Embryonic facial prominence (tissue), 1 donor: ENCODE measurements at regions not wholly inside any gene's neighbourhood (a gene's known extent, or its start where the extent isn't known, plus 50 kb on each side); places are given as distances from the start of the nearest gene placed in this dataset.
"Not testable (repeated sequence)": the region's sequence is repeated elsewhere in the genome, so short reads cannot be mapped to it uniquely, and the experiment has no call there.

Experiments
- DNase-seq: peaks from one replicate; pipeline ENCODE4 v3.0.0-alpha.2; 2016; ENCODE audit errors: extremely low spot score

DNA sequence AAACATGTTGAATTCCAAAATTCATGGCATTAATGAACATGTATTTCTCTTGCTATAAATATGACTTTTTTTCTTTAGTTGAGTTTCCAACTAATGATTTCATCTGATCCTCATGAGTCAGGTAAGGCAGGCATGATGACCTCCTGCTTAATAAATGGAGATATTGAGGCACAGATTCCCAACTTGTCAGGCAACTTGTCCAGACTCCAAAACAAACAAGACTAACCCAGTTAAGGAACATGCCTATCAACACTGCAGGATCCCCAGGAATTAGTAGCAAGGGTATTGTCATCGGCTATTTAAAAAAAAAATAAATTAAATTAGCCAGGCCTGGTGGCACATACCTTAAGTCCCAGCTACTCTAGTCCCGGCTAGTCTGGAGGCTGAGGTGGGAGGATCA is 121.3 kb upstream of the SALL4 start:
- no peak for DNase-seq

DNA sequence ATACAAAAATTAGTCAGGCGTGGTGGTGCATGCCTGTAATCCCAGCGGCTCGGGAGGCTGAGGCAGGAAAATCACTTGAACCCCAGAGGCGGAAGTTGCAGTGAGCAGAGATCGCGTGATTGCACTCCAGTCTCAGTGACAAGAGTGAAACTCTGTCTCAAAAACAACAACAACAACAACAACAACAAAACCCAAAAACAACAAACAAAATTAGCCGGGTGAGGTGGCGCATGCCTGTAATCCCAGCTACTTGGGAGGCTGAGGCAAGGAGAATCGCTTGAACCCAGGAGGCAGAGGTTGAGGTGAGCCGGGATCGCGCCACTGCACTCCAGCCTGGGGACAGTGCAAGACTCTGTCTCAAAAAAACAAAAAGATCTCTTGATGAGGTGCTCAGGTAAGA is 120.5 kb upstream of the SALL4 start:
- not testable (repeated sequence) for DNase-seq

DNA sequence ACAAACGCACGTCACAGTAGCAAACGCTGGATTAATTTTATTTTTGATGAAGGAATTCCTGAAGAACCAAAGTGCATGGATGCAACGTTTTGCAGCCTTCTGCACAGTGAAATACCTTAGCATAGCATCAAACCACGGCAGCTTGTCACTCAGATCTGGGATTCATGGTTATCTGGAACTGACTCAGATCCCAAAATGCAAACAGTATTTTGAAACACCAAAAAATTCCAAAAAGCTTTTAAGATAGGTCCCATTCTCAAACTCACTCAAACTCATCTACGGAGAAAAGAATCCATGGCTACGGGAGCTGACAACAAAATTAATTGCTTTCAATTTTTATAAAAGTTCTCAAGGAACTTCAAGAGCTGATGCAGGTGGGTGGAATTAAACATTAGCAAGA is 116.2 kb upstream of the SALL4 start:
- DNase-seq = no peak

GRCh38 chr20:51917886-51918535 is 115.7 kb upstream of the SALL4 start:
- DNase-seq = no peak

DNA sequence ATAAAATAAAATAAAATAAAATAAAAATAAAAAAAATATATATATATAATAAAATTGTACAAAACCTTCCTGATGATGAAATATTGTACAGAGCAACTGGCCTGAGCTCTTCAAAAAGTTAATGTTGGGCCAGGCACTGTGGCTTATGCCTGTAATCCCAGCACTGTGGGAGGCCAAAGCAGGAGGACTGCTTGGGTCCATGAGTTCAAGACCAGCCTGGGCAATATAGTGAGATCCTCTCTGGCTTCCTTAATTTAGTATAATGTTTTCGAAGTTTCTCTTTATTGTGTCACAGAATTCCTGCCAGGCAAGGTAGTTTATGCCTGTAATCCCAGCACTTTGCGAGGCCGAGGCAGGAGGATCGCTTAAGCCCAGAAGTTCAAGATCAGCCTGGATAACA is 113.9 kb upstream of the SALL4 start:
- DNase-seq = no peak

- no peak for DNase-seq
Observed at GRCh38 chr20:51914758-51915157, 112.4 kb upstream of the SALL4 start.

DNA sequence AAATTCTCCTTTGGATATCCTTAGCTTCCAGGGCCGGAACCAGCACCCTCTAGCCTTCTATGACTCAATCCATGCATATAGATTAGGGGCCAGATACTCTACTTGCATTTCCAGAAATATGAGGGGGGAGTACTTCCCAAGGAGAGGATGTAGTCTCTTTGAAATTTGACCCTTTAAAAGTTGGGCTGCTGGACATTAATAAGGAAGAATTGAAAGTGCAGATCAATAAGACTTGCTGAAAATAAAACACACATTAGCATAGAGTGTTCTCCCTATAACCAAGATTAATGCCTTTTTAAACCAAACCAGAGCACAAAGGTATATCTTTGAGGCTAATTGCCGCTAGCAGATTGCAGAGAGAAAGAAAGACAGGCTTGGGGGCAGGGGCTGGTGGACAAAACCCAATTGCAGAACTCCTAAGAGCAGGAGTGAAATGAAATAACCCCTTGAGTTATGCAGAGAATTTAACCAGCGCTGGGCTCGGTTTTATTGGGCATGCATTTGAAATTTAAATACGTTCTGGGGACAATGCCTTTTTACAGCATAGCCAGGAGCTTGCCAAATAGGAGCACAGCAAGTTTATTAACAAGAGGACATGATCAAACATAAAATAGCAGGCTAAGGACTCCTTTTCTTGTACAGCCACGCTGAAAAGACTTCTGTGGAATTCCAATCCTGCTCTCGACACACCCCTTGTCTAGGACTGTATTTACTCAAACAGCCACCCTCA is 108.2 kb upstream of the SALL4 start:
- DNase-seq = no peak

GRCh38 chr20:51906679-51907078 is 104.4 kb upstream of the SALL4 start:
- DNase-seq = no peak

- no peak for DNase-seq
Observed at GRCh38 chr20:51906049-51906448, 103.7 kb upstream of the SALL4 start.

DNA sequence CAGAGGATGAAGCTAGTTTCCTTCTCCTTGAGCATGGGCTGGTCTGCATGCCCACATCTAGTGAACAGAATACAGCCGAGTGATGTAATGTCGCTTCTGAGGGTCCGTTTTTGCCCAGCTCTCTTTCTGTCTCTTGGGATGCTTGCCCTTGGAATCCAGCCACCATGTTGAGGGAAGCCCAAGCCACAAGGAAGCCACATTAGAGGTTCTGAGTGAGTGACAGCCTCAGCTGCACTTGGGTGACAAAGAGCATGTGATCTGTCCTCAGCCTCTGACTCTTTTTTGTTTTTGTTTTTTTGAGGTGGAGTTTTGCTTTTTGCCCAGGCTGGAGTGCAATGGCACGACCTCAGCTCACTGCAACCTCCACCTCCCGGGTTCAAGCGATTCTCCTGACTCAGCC is 100.6 kb upstream of the SALL4 start:
- no peak for DNase-seq

DNA sequence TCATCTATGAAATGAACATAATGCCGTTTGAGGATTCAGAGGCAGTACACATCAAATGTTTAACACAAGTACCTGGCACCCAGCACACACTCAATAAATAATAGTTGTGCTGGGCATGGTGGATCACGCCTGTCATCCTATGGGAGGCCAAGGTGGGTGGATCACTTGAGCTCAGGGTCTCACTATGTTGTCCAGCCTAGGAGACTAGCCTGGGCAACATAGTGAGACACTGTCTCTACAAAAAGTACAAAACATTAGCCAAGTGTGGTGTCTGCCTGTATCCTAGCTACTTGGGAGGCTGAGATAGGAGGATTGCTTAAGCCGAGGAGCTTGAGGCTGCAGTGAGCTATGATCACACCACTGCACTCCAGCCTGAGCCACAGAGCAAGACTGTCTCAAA is 98.1 kb upstream of the SALL4 start:
- no peak for DNase-seq

GRCh38 chr20:51899674-51900073 is 97.4 kb upstream of the SALL4 start:
- no peak for DNase-seq

DNA sequence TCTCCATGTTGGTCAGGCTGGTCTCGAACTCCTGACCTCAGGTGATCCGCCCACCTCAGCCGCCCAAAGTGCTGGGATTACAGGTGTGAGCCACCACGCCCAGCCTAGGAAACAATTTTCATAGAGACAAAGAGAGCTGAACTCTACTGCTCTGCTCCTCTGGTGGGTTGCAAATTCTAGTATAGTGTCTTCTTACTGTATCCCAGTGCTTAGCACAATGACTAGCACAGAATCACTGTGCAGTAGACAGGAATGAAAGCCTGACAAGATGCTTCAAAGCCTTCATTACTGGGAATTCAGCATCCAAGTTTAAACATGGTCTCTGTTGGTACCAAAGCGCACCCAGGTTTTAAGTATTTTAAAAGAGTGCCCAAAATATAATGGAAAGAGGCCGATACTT is 96.5 kb upstream of the SALL4 start:
- no peak for DNase-seq

- no peak for DNase-seq
Observed at GRCh38 chr20:51894619-51895018, 92.3 kb upstream of the SALL4 start.

- no peak for DNase-seq
Observed at GRCh38 chr20:51894201-51894600, 91.9 kb upstream of the SALL4 start.

- DNase-seq = no peak
Observed at GRCh38 chr20:51893723-51894122, 91.4 kb upstream of the SALL4 start.

- no peak for DNase-seq
Observed at GRCh38 chr20:51890003-51890402, 87.7 kb upstream of the SALL4 start.

- no peak for DNase-seq
Observed at GRCh38 chr20:51889466-51889865, 87.1 kb upstream of the SALL4 start.

- DNase-seq = no peak
Observed at GRCh38 chr20:51888291-51888690, 86.0 kb upstream of the SALL4 start.

DNA sequence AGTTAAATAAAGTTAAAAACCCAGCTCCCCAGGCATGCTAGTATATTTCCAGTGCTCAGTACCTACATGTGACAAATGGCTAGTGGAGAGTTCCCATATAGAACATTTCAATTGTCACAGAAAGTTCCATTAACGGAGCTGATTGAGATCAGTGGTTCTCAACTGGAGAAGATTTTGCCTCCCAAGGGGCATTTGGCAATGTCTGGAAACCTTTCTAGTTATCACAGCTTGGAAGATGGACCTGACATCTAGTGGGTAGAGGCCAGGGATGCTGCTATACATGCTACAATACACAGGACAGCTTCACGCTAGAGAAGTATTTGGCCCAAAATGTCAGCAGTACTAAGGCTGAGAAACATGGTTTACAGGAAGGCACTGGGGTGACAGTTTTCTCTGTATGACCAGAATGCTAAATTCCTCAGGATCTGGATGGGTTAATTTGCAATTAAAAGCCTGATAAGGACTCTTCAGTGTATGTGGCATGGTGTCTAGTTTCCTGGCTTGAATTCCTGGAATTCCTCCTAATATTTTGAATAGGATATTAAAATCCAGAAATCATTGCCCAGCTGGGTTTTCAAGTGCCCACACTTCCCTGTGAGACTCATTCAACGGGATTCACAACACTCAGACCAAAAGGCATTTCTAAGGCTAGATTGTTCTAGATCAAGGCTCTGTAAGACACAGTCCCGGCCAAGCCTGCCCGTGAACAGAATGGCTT is 84.7 kb upstream of the SALL4 start:
- no peak for DNase-seq

- no peak for DNase-seq
Observed at GRCh38 chr20:51886341-51886740, 84.0 kb upstream of the SALL4 start.

DNA sequence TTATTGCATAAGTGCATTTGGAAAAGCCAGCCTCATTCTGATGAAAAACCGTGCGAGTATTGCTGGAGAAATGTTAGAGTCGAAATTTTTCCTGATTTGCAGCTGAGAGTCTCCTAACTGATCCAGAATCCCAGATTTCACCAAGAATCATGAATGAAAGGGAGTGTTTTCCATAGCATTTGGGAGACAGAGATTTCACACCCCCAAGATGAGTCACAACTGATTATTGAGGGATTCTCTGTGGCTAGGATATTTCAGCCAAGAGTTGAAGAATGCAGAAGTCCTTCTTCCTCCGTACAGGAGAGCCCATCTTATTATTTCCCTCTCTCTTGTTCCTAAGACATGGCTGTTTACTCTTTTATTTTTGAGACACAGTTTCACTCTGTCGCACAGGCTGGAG is 82.2 kb upstream of the SALL4 start:
- no peak for DNase-seq

- DNase-seq = no peak
Observed at GRCh38 chr20:51880188-51880587, 77.9 kb upstream of the SALL4 start.
